SK-N-SH (cell line): ENCODE measurements at regions not wholly inside any gene's neighbourhood (a gene's known extent, or its start where the extent isn't known, plus 50 kb on each side); places are given as distances from the start of the nearest gene placed in this dataset.

ENCODE experiments used
- FOXM1 ChIP-seq: IDR thresholded peaks from 2 replicates; pipeline ENCODE4 v1.4.0; 2012; ENCODE audit warnings: low read depth, mild to moderate bottlenecking
- JUND ChIP-seq: IDR thresholded peaks from 2 replicates; pipeline ENCODE4 v1.4.0; 2012
- RAD21 ChIP-seq: IDR thresholded peaks from 2 replicates; pipeline ENCODE4 v1.6.1; 2012; ENCODE audit warnings: mild to moderate bottlenecking, low read length
- RCOR1 ChIP-seq: fragments of 150-350 bp; IDR thresholded peaks from 2 replicates; pipeline ENCODE4 v1.6.1; 2017; ENCODE audit warnings: antibody characterized with exemption, low read length
- TF ChIP-seq, protein P1 (sequence below): fragments of 200-600 bp; sonication (generic); IDR thresholded peaks from 2 replicates; pipeline ENCODE4 v1.6.1; 2017; ENCODE audit warnings: antibody characterized with exemption, mild to moderate bottlenecking, moderate library complexity

DNA sequence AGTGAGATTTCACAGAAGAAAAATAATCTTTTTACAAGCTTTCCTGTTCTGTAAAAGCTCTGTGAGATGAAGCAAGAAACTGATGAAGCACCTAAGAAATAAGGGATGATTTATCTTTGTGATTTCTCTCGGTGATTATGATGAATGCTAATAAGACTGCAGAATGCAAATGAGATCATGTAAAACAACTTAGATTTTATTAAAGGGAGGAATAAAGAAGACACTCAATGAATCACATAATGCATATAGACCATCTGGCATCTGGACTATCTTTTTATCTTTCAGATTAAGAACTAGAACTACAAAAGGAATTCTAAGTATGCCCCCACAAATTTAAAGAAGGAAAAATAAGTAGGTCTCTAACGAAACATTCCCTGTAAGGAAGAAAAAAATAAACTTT is 361.5 kb upstream of the OPRM1 start:
- TF ChIP-seq, protein P1, sequence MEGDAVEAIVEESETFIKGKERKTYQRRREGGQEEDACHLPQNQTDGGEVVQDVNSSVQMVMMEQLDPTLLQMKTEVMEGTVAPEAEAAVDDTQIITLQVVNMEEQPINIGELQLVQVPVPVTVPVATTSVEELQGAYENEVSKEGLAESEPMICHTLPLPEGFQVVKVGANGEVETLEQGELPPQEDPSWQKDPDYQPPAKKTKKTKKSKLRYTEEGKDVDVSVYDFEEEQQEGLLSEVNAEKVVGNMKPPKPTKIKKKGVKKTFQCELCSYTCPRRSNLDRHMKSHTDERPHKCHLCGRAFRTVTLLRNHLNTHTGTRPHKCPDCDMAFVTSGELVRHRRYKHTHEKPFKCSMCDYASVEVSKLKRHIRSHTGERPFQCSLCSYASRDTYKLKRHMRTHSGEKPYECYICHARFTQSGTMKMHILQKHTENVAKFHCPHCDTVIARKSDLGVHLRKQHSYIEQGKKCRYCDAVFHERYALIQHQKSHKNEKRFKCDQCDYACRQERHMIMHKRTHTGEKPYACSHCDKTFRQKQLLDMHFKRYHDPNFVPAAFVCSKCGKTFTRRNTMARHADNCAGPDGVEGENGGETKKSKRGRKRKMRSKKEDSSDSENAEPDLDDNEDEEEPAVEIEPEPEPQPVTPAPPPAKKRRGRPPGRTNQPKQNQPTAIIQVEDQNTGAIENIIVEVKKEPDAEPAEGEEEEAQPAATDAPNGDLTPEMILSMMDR: no peak
- TF ChIP-seq RAD21 (no peak), JUND (no peak), FOXM1 (no peak), RCOR1 (no peak)
